HepG2 (cell line): ENCODE measurements at regions not wholly inside any gene's neighbourhood (a gene's known extent, or its start where the extent isn't known, plus 50 kb on each side); places are given as distances from the start of the nearest gene placed in this dataset.

ENCODE experiments used
- ATAC-seq: fragments of 200-7000 bp; cut with Tn5 transposase; 3 replicates; pipeline ENCODE4 v1.9.1; 2020; ENCODE audit warnings: mild to moderate bottlenecking, moderate library complexity
- BruUV-seq: library from RNA; stranded (reverse); fragments of 400-500 nt; replicated peaks from 2 replicates; lab custom pipeline; 2021; lab: Mats Ljungman, UMichigan
- CTCF ChIA-PET: fragments of 300-600 bp; formaldehyde crosslinking; extraction: SDS; loops from one replicate; lab custom pipeline; 2021; ENCODE audit warnings: low total read pairs, inconsistent platforms, low intra/inter-chr PET ratio; lab: Yijun Ruan, JAX
- POLR2A ChIA-PET: fragments of 350-600 bp; sonication (Branson Sonifier 250); formaldehyde crosslinking; loops from one replicate; lab custom pipeline; 2020; ENCODE audit warnings: antibody characterized with exemption, inconsistent platforms; lab: Yijun Ruan, JAX
- DNase-seq: peaks from one replicate; pipeline ENCODE4 v3.0.0-alpha.2; 2015; ENCODE audit warnings: low spot score
- FAIRE-seq: peaks from 3 replicates; lab custom pipeline; 2011; peaks lifted over from hg19 to GRCh38; lab: Jason Lieb, UNC
- H2AFZ ChIP-seq: one replicate; pipeline ENCODE4 v1.6.1; 2011; ENCODE audit warnings: low read length, inconsistent platforms
- H3K27ac ChIP-seq: fragments of 300-600 bp; 3 replicates; pipeline ENCODE4 v1.8.0; 2011; ENCODE audit warnings: mixed run types, mild to moderate bottlenecking, mixed read lengths, low read length, inconsistent platforms; ENCODE audit not compliant: insufficient read depth; ENCODE audit errors: extremely low read length
- H3K27me3 ChIP-seq, 2 experiments: fragments of 200-600 bp in 1 of 2; 2 replicates in 1 of 2; 3 replicates in 1 of 2; pipeline versions ENCODE4 v1.6.0 to v1.8.0; 2011; ENCODE audit warnings: low read length in 2 of 2, mild to moderate bottlenecking in 2 of 2, moderate library complexity in 2 of 2, inconsistent platforms in 1 of 2; ENCODE audit not compliant: insufficient read depth in 2 of 2, control insufficient read depth in 1 of 2
- H3K36me3 ChIP-seq, 2 experiments: fragments of 200-600 bp in 1 of 2; replicated peaks in 1 of 2; 2 replicates in 1 of 2; 3 replicates in 1 of 2; pipeline versions ENCODE4 v1.5.1 to v1.8.0; 2011; ENCODE audit warnings: low read length in 2 of 2, inconsistent platforms in 1 of 2; ENCODE audit not compliant: insufficient read depth in 2 of 2, control insufficient read depth in 1 of 2
- H3K4me1 ChIP-seq: 2 replicates; pipeline ENCODE4 v1.5.1; 2012; ENCODE audit warnings: low read length, inconsistent platforms; ENCODE audit not compliant: insufficient read depth
- H3K4me2 ChIP-seq: 2 replicates; pipeline ENCODE4 v1.6.0; 2011; ENCODE audit warnings: low read depth, low read length, inconsistent platforms
- H3K4me3 ChIP-seq, 3 experiments: fragments of 200-600 bp in 1 of 3; sonication (generic), shearing (Covaris generic) in 1 of 3; replicated peaks in 1 of 3; 2 replicates each; pipeline ENCODE4 v1.5.1; 2011 to 2016; ENCODE audit warnings: low read length in 3 of 3, inconsistent platforms in 2 of 3, low read depth in 2 of 3, mild to moderate bottlenecking in 2 of 3, control low read depth in 1 of 3, mixed read lengths in 1 of 3; ENCODE audit not compliant: insufficient read depth in 1 of 3
- H3K79me2 ChIP-seq: one replicate; pipeline ENCODE4 v1.6.1; 2011; ENCODE audit warnings: low read length, inconsistent platforms; ENCODE audit not compliant: insufficient read depth
- H3K9ac ChIP-seq: 2 replicates; pipeline ENCODE4 v1.6.0; 2011; ENCODE audit warnings: mild to moderate bottlenecking, low read depth, low read length, inconsistent platforms; ENCODE audit not compliant: insufficient read depth
- H3K9me3 ChIP-seq: 2 replicates; pipeline ENCODE4 v1.5.1; 2012; ENCODE audit warnings: mild to moderate bottlenecking, low read length
- H4K20me1 ChIP-seq: 2 replicates; pipeline ENCODE4 v1.6.0; 2011; ENCODE audit warnings: inconsistent platforms, mild to moderate bottlenecking, low read length, moderate library complexity; ENCODE audit not compliant: insufficient read depth
- MEF2D ChIP-seq: sonication (generic); formaldehyde crosslinking; IDR thresholded peaks from 2 replicates; pipeline ENCODE4 v1.5.1; 2020; ENCODE audit warnings: mild to moderate bottlenecking, missing genetic modification reagents
- MEIS1 ChIP-seq: sonication (generic); formaldehyde crosslinking; IDR thresholded peaks from 2 replicates; pipeline ENCODE4 v1.9.0; 2021; ENCODE audit warnings: mild to moderate bottlenecking, missing genetic modification reagents, moderate library complexity, borderline replicate concordance
- SETDB1 ChIP-seq: sonication (generic); formaldehyde crosslinking; IDR thresholded peaks from 2 replicates; pipeline ENCODE4 v1.5.1; 2020; ENCODE audit warnings: missing genetic modification reagents, mild to moderate bottlenecking, borderline replicate concordance
- SNAPC2 ChIP-seq: sonication (generic); formaldehyde crosslinking; IDR thresholded peaks from 2 replicates; pipeline ENCODE4 v1.8.1; 2022; ENCODE audit warnings: mild to moderate bottlenecking, missing genetic modification reagents
- THAP7 ChIP-seq: sonication (generic); formaldehyde crosslinking; IDR thresholded peaks from 2 replicates; pipeline ENCODE4 v1.8.1; 2023; ENCODE audit warnings: mild to moderate bottlenecking, missing genetic modification reagents
- ZNF280B ChIP-seq: sonication (generic); formaldehyde crosslinking; IDR thresholded peaks from 2 replicates; pipeline ENCODE4 v1.5.0; 2020; ENCODE audit warnings: missing genetic modification reagents, mild to moderate bottlenecking, borderline replicate concordance
- ZNF777 ChIP-seq: sonication (generic); formaldehyde crosslinking; IDR thresholded peaks from 2 replicates; pipeline ENCODE4 v1.4.0; 2020; ENCODE audit warnings: missing genetic modification reagents
- ZSCAN22 ChIP-seq: sonication (generic); formaldehyde crosslinking; IDR thresholded peaks from 2 replicates; pipeline ENCODE4 v1.4.0; 2020; ENCODE audit warnings: mild to moderate bottlenecking, missing genetic modification reagents
- WGBS: methylation state at CpG from one replicate; pipeline ENCODE4 v1.1.6; 2017; ENCODE audit warnings: low lambda C conversion rate; 5-methylcytosine and 5-hydroxymethylcytosine counted together
- in situ Hi-C: cut with HindIII; loops from 2 replicates; pipeline ENCODE4 v1.10.0; 2017; ENCODE audit warnings: low pct_unique_long_range_greater_than_20kb; ENCODE audit not compliant: extremely low pct_ligation_motif_present
- intact Hi-C: fragments of 100-400 bp; cut with micrococcal nuclease; formaldehyde crosslinking; loops from one replicate; pipeline ENCODE4 v1.10.0; 2022; ENCODE audit not compliant: unreplicated experiment
- TF ChIP-seq, protein P1 (sequence below), 2 experiments: sonication (generic) in 1 of 2; formaldehyde crosslinking in 1 of 2; IDR thresholded peaks; 2 replicates each; pipeline versions ENCODE4 v1.5.1 to v1.6.1; 2011 to 2020; ENCODE audit warnings: borderline replicate concordance in 1 of 2, low read depth in 1 of 2, low read length in 1 of 2, mild to moderate bottlenecking in 1 of 2, missing genetic modification reagents in 1 of 2, moderate library complexity in 1 of 2
- TF ChIP-seq, protein P2 (sequence below): sonication (generic); formaldehyde crosslinking; IDR thresholded peaks from 2 replicates; pipeline ENCODE4 v1.4.0; 2020; ENCODE audit warnings: missing genetic modification reagents

GRCh38 chr11:94705891-94706615 lies 62.1 kb upstream of the AMOTL1 start:
- FAIRE-seq (no peak), DNase-seq (no peak), ATAC-seq (no peak)
- no peak overlapping the region for H2AFZ ChIP-seq
- ChIA-PET POLR2A (no interaction called here), CTCF (no interaction called here)
- TF ChIP-seq THAP7 (CRISPR knock-in tag) (no peak), ZNF777 (CRISPR knock-in tag) (no peak), MEIS1 (CRISPR knock-in tag) (no peak), SNAPC2 (CRISPR knock-in tag) (no peak), ZSCAN22 (CRISPR knock-in tag) (no peak), SETDB1 (CRISPR knock-in tag) (no peak), MEF2D (CRISPR knock-in tag) (no peak), ZNF280B (CRISPR knock-in tag) (no peak)
- TF ChIP-seq, protein P1, sequence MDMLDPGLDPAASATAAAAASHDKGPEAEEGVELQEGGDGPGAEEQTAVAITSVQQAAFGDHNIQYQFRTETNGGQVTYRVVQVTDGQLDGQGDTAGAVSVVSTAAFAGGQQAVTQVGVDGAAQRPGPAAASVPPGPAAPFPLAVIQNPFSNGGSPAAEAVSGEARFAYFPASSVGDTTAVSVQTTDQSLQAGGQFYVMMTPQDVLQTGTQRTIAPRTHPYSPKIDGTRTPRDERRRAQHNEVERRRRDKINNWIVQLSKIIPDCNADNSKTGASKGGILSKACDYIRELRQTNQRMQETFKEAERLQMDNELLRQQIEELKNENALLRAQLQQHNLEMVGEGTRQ (IDR thresholded peaks at IDR 0.05; ENCODE audit: low read depth, low read length): no peak
- TF ChIP-seq, protein P1 (CRISPR knock-in tag; IDR thresholded peaks at IDR 0.05; ENCODE audit: borderline replicate concordance): no peak
- TF ChIP-seq, protein P2, sequence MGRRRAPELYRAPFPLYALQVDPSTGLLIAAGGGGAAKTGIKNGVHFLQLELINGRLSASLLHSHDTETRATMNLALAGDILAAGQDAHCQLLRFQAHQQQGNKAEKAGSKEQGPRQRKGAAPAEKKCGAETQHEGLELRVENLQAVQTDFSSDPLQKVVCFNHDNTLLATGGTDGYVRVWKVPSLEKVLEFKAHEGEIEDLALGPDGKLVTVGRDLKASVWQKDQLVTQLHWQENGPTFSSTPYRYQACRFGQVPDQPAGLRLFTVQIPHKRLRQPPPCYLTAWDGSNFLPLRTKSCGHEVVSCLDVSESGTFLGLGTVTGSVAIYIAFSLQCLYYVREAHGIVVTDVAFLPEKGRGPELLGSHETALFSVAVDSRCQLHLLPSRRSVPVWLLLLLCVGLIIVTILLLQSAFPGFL: no peak
- in situ Hi-C loops (no loop called here), intact Hi-C loops (no loop called here)
- no TSS peak for BruUV-seq
- no peaks in the 10 kb centered on the region for H3K27me3 ChIP-seq
- H3K36me3 ChIP-seq: no peaks in the 10 kb centered on the region
- no peaks in the 10 kb centered on the region for H4K20me1 ChIP-seq
- H3K4me2 ChIP-seq: no peak overlapping the region
- H3K4me3 ChIP-seq: no peak overlapping the region
- H3K4me1 ChIP-seq: peaks cover 10% of the 10 kb centered on the region; the same call in 1 of the 2 replicates
- H3K79me2 ChIP-seq: no peaks in the 10 kb centered on the region
- H3K27ac ChIP-seq: no peak overlapping the region
- WGBS: 27% methylated on average over 6 of the region's 6 CpGs
- no peak overlapping the region for H3K9ac ChIP-seq
- H3K9me3 ChIP-seq: no peaks in the 10 kb centered on the region
